ENCODE measurements at regions not wholly inside any gene's neighbourhood (a gene's known extent, or its start where the extent isn't known, plus 50 kb on each side); places are given as distances from the start of the nearest gene placed in this dataset.

GRCh38 chr13:74978591-74978990 is 503.4 kb downstream of the TBC1D4 start:
- Histone ChIP-seq H3K4me1 (ENCODE audit: control insufficient read depth, insufficient read depth, low read length, poor library complexity, severe bottlenecking) (no peaks in the 10 kb centered on the region), H3K4me3 (ENCODE audit: insufficient read depth, low read depth, low read length, poor library complexity, severe bottlenecking) (no peak overlapping the region), H3K27me3 (replicated peaks; ENCODE audit: control insufficient read depth, insufficient read depth, low read length, poor library complexity, severe bottlenecking) (no peaks in the 10 kb centered on the region), H3K27ac (ENCODE audit: insufficient read depth, low read length, poor library complexity, severe bottlenecking) (no peak overlapping the region), H3K9me3 (ENCODE audit: control insufficient read depth, low read length) (no peaks in the 10 kb centered on the region), H3K36me3 (ENCODE audit: control insufficient read depth, insufficient read depth, low read length) (no peaks in the 10 kb centered on the region)
- DNase-seq, result no peak

GRCh38 chr13:74977498-74977897 is 504.5 kb downstream of the TBC1D4 start:
- Histone ChIP-seq H3K36me3 (ENCODE audit: control insufficient read depth, insufficient read depth, low read length) (no peaks in the 10 kb centered on the region), H3K4me1 (ENCODE audit: control insufficient read depth, insufficient read depth, low read length, poor library complexity, severe bottlenecking) (no peaks in the 10 kb centered on the region), H3K27me3 (replicated peaks; ENCODE audit: control insufficient read depth, insufficient read depth, low read length, poor library complexity, severe bottlenecking) (no peaks in the 10 kb centered on the region), H3K9me3 (ENCODE audit: control insufficient read depth, low read length) (no peaks in the 10 kb centered on the region), H3K27ac (ENCODE audit: insufficient read depth, low read length, poor library complexity, severe bottlenecking) (no peak overlapping the region), H3K4me3 (ENCODE audit: insufficient read depth, low read depth, low read length, poor library complexity, severe bottlenecking) (no peak overlapping the region)
- DNase-seq, result no peak

GRCh38 chr13:74975111-74975510 is 506.9 kb downstream of the TBC1D4 start:
- no peak for DNase-seq
- Histone ChIP-seq H3K4me3 (ENCODE audit: insufficient read depth, low read depth, low read length, poor library complexity, severe bottlenecking) (no peak overlapping the region), H3K9me3 (ENCODE audit: control insufficient read depth, low read length) (no peaks in the 10 kb centered on the region), H3K4me1 (ENCODE audit: control insufficient read depth, insufficient read depth, low read length, poor library complexity, severe bottlenecking) (no peaks in the 10 kb centered on the region), H3K36me3 (ENCODE audit: control insufficient read depth, insufficient read depth, low read length) (no peaks in the 10 kb centered on the region), H3K27me3 (replicated peaks; ENCODE audit: control insufficient read depth, insufficient read depth, low read length, poor library complexity, severe bottlenecking) (no peaks in the 10 kb centered on the region), H3K27ac (ENCODE audit: insufficient read depth, low read length, poor library complexity, severe bottlenecking) (no peak overlapping the region)

GRCh38 chr13:74973935-74974879 is 507.8 kb downstream of the TBC1D4 start:
- no peaks in the 10 kb centered on the region for H3K36me3 ChIP-seq (ENCODE audit: control insufficient read depth, insufficient read depth, low read length)
- H3K9me3 ChIP-seq (ENCODE audit: control insufficient read depth, low read length), result no peaks in the 10 kb centered on the region
- H3K4me3 ChIP-seq (ENCODE audit: insufficient read depth, low read depth, low read length, poor library complexity, severe bottlenecking), result no peak overlapping the region
- H3K27ac ChIP-seq (ENCODE audit: insufficient read depth, low read length, poor library complexity, severe bottlenecking), result no peak overlapping the region
- no peaks in the 10 kb centered on the region for H3K27me3 ChIP-seq (replicated peaks; ENCODE audit: control insufficient read depth, insufficient read depth, low read length, poor library complexity, severe bottlenecking)
- H3K4me1 ChIP-seq (ENCODE audit: control insufficient read depth, insufficient read depth, low read length, poor library complexity, severe bottlenecking), result no peaks in the 10 kb centered on the region
- no peak for DNase-seq

GRCh38 chr13:74969419-74969818 is 512.5 kb downstream of the TBC1D4 start:
- H3K27me3 ChIP-seq (replicated peaks; ENCODE audit: control insufficient read depth, insufficient read depth, low read length, poor library complexity, severe bottlenecking), result no peaks in the 10 kb centered on the region
- no peaks in the 10 kb centered on the region for H3K36me3 ChIP-seq (ENCODE audit: control insufficient read depth, insufficient read depth, low read length)
- no peaks in the 10 kb centered on the region for H3K9me3 ChIP-seq (ENCODE audit: control insufficient read depth, low read length)
- no peak overlapping the region for H3K27ac ChIP-seq (ENCODE audit: insufficient read depth, low read length, poor library complexity, severe bottlenecking)
- no peak for DNase-seq
- no peak overlapping the region for H3K4me3 ChIP-seq (ENCODE audit: insufficient read depth, low read depth, low read length, poor library complexity, severe bottlenecking)
- no peaks in the 10 kb centered on the region for H3K4me1 ChIP-seq (ENCODE audit: control insufficient read depth, insufficient read depth, low read length, poor library complexity, severe bottlenecking)

- Histone ChIP-seq H3K36me3 (ENCODE audit: control insufficient read depth, insufficient read depth, low read length) (no peaks in the 10 kb centered on the region), H3K4me1 (ENCODE audit: control insufficient read depth, insufficient read depth, low read length, poor library complexity, severe bottlenecking) (no peaks in the 10 kb centered on the region)
- no peak for DNase-seq
Measured at GRCh38 chr13:74966814-74967424, 515.0 kb downstream of the TBC1D4 start.

GRCh38 chr13:74966275-74966674 is 515.7 kb downstream of the TBC1D4 start:
- Histone ChIP-seq H3K27ac (ENCODE audit: insufficient read depth, low read length, poor library complexity, severe bottlenecking) (no peak overlapping the region), H3K4me1 (ENCODE audit: control insufficient read depth, insufficient read depth, low read length, poor library complexity, severe bottlenecking) (no peaks in the 10 kb centered on the region), H3K36me3 (ENCODE audit: control insufficient read depth, insufficient read depth, low read length) (no peaks in the 10 kb centered on the region), H3K4me3 (ENCODE audit: insufficient read depth, low read depth, low read length, poor library complexity, severe bottlenecking) (no peak overlapping the region), H3K9me3 (ENCODE audit: control insufficient read depth, low read length) (no peaks in the 10 kb centered on the region), H3K27me3 (replicated peaks; ENCODE audit: control insufficient read depth, insufficient read depth, low read length, poor library complexity, severe bottlenecking) (no peaks in the 10 kb centered on the region)
- DNase-seq, result no peak

More at GRCh38 chr13:74966814-74967424, 515.0 kb downstream of the TBC1D4 start:
- no peak overlapping the region for H3K4me3 ChIP-seq (ENCODE audit: insufficient read depth, low read depth, low read length, poor library complexity, severe bottlenecking)
- H3K27me3 ChIP-seq (replicated peaks; ENCODE audit: control insufficient read depth, insufficient read depth, low read length, poor library complexity, severe bottlenecking), result no peaks in the 10 kb centered on the region
- H3K9me3 ChIP-seq (ENCODE audit: control insufficient read depth, low read length), result no peaks in the 10 kb centered on the region
- no peak overlapping the region for H3K27ac ChIP-seq (ENCODE audit: insufficient read depth, low read length, poor library complexity, severe bottlenecking)

- no peak overlapping the region for H3K4me3 ChIP-seq (ENCODE audit: insufficient read depth, low read depth, low read length, poor library complexity, severe bottlenecking)
- H3K27me3 ChIP-seq (replicated peaks; ENCODE audit: control insufficient read depth, insufficient read depth, low read length, poor library complexity, severe bottlenecking), result no peaks in the 10 kb centered on the region
- no peak for DNase-seq
- H3K27ac ChIP-seq (ENCODE audit: insufficient read depth, low read length, poor library complexity, severe bottlenecking), result no peak overlapping the region
- no peaks in the 10 kb centered on the region for H3K36me3 ChIP-seq (ENCODE audit: control insufficient read depth, insufficient read depth, low read length)
- no peaks in the 10 kb centered on the region for H3K4me1 ChIP-seq (ENCODE audit: control insufficient read depth, insufficient read depth, low read length, poor library complexity, severe bottlenecking)
- no peaks in the 10 kb centered on the region for H3K9me3 ChIP-seq (ENCODE audit: control insufficient read depth, low read length)
Measured at GRCh38 chr13:74945637-74946036, 536.3 kb downstream of the TBC1D4 start.

- DNase-seq, result no peak
Measured at GRCh38 chr13:74931698-74932433, 550.1 kb downstream of the TBC1D4 start.

More at GRCh38 chr13:74931698-74932433, 550.1 kb downstream of the TBC1D4 start:
- H3K4me1 ChIP-seq (ENCODE audit: control insufficient read depth, insufficient read depth, low read length, poor library complexity, severe bottlenecking), result no peaks in the 10 kb centered on the region
- no peak overlapping the region for H3K27ac ChIP-seq (ENCODE audit: insufficient read depth, low read length, poor library complexity, severe bottlenecking)
- H3K36me3 ChIP-seq (ENCODE audit: control insufficient read depth, insufficient read depth, low read length), result no peaks in the 10 kb centered on the region
- H3K9me3 ChIP-seq (ENCODE audit: control insufficient read depth, low read length), result no peaks in the 10 kb centered on the region
- H3K27me3 ChIP-seq (replicated peaks; ENCODE audit: control insufficient read depth, insufficient read depth, low read length, poor library complexity, severe bottlenecking), result no peaks in the 10 kb centered on the region
- no peak overlapping the region for H3K4me3 ChIP-seq (ENCODE audit: insufficient read depth, low read depth, low read length, poor library complexity, severe bottlenecking)
